ENCODE measurements at regions not wholly inside any gene's neighbourhood (a gene's known extent, or its start where the extent isn't known, plus 50 kb on each side); places are given as distances from the start of the nearest gene placed in this dataset.

GRCh38 chr2:66733364-66733999, 298.6 kb downstream of the MEIS1 start:
- no peak overlapping the region for H3K4me3 ChIP-seq (ENCODE audit: low read depth, low read length)
- DNase-seq (ENCODE audit: low read depth), result no peak
- no peak for TF ChIP-seq CTCF (IDR thresholded peaks at IDR 0.05; ENCODE audit: control insufficient read depth, extremely low read depth, insufficient read depth)

GRCh38 chr2:66748939-66749338, 314.0 kb downstream of the MEIS1 start:
- TF ChIP-seq CTCF (IDR thresholded peaks at IDR 0.05; ENCODE audit: control insufficient read depth, extremely low read depth, insufficient read depth), result no peak
- no peak for DNase-seq (ENCODE audit: low read depth)
- no peak overlapping the region for H3K4me3 ChIP-seq (ENCODE audit: low read depth, low read length)

- no peak overlapping the region for H3K4me3 ChIP-seq (ENCODE audit: low read depth, low read length)
- no peak for DNase-seq (ENCODE audit: low read depth)
- no peak for TF ChIP-seq CTCF (IDR thresholded peaks at IDR 0.05; ENCODE audit: control insufficient read depth, extremely low read depth, insufficient read depth)
Measured at GRCh38 chr2:66749566-66749965, 314.6 kb downstream of the MEIS1 start.

GRCh38 chr2:66753257-66753656, 318.3 kb downstream of the MEIS1 start:
- H3K4me3 ChIP-seq (ENCODE audit: low read depth, low read length), result no peak overlapping the region
- no peak for DNase-seq (ENCODE audit: low read depth)
- no peak for TF ChIP-seq CTCF (IDR thresholded peaks at IDR 0.05; ENCODE audit: control insufficient read depth, extremely low read depth, insufficient read depth)

GRCh38 chr2:66753660-66754059, 318.7 kb downstream of the MEIS1 start:
- no peak for TF ChIP-seq CTCF (IDR thresholded peaks at IDR 0.05; ENCODE audit: control insufficient read depth, extremely low read depth, insufficient read depth)
- DNase-seq (ENCODE audit: low read depth), result no peak
- H3K4me3 ChIP-seq (ENCODE audit: low read depth, low read length), result no peak overlapping the region

GRCh38 chr2:66755974-66756373, 321.0 kb downstream of the MEIS1 start:
- H3K4me3 ChIP-seq (ENCODE audit: low read depth, low read length), result no peak overlapping the region
- no peak for DNase-seq (ENCODE audit: low read depth)
- no peak for TF ChIP-seq CTCF (IDR thresholded peaks at IDR 0.05; ENCODE audit: control insufficient read depth, extremely low read depth, insufficient read depth)

- no peak overlapping the region for H3K4me3 ChIP-seq (ENCODE audit: low read depth, low read length)
- no peak for TF ChIP-seq CTCF (IDR thresholded peaks at IDR 0.05; ENCODE audit: control insufficient read depth, extremely low read depth, insufficient read depth)
- no peak for DNase-seq (ENCODE audit: low read depth)
Measured at GRCh38 chr2:66761826-66762225, 326.9 kb downstream of the MEIS1 start.

All from LNCaP clone FGC (cell line).